ENCODE measurements at regions not wholly inside any gene's neighbourhood (a gene's known extent, or its start where the extent isn't known, plus 50 kb on each side); places are given as distances from the start of the nearest gene placed in this dataset.

GRCh38 chr18:9016633-9017166 is 85.8 kb upstream of the NDUFV2 start:
- Histone ChIP-seq H2AFZ (ENCODE audit: low read depth, low read length) (peak overlapping the region; percentile 83), H3K4me3 (no peak overlapping the region), H3K4me2 (ENCODE audit: insufficient read depth, low read length) (peak overlapping the region; percentile 74), H3K4me1 (replicated peaks in 1 of 2; ENCODE audit: control insufficient read depth in 2 of 2, insufficient read depth in 2 of 2, low read length in 2 of 2) (peaks cover 21 to 37% of the 10 kb centered on the region in 2 experiments), H3K27ac (ENCODE audit: extremely low read depth, low read depth, low read length) (peak overlapping the region; percentile 92), H4K20me1 (replicated peaks; ENCODE audit: control insufficient read depth, insufficient read depth, low read length) (no peaks in the 10 kb centered on the region), H3K36me3 (ENCODE audit: control insufficient read depth, insufficient read depth, low read length) (no peaks in the 10 kb centered on the region), H3K79me2 (ENCODE audit: control insufficient read depth, insufficient read depth, low read length) (no peaks in the 10 kb centered on the region; the same call in 2 of the 3 replicates), H3K9me3 (replicated peaks; ENCODE audit: control insufficient read depth, insufficient read depth, low read depth, low read length) (no peaks in the 10 kb centered on the region; the same call in 1 of the 2 replicates), H3K9ac (ENCODE audit: insufficient read depth in 1 of 2, low read depth in 2 of 2, low read length in 2 of 2) (peak overlapping the region; percentile 75 to 80), H3K9me1 (ENCODE audit: control insufficient read depth, insufficient read depth, low read length) (no peaks in the 10 kb centered on the region), H3K27me3 (ENCODE audit: control insufficient read depth in 2 of 2, insufficient read depth in 2 of 2, low read length in 2 of 2) (no peaks in the 10 kb centered on the region)
- BruUV-seq (replicated peaks), result no TSS peak
- no peak for FAIRE-seq
- ATAC-seq, result no peak
- in situ Hi-C loops (cut with MboI) (loop anchor here (10.0 kb wide), 1 partner anchor 898 kb away; the partner anchor contains the start of gene VAPA), intact Hi-C loops (cut with micrococcal nuclease) (no loop called here)
- ChIA-PET POLR2A (interaction anchor here (0.7 to 2.2 kb wide), 13 partner anchors 8 to 563 kb away, joined by 3 to 21 read pairs (median 3); partner anchors contain the start of gene ANKRD12), CTCF (ENCODE audit: low intra/inter-chr PET ratio) (no interaction called here)
- 38% methylated on average over 16 of the region's 16 CpGs for WGBS (ENCODE audit: insufficient coverage, low coverage, missing lambda C conversion rate)
- DNase-seq (ENCODE audit: extremely low read depth in 1 of 4, low spot score in 3 of 4), result no peak
- TF ChIP-seq RBM14 (IDR thresholded peaks at IDR 0.05; ENCODE audit: borderline replicate concordance, insufficient read depth, low read depth, low read length) (no peak), TRIM28 (IDR thresholded peaks at IDR 0.05) (no peak), VEZF1 (CRISPR knock-in tag; IDR thresholded peaks at IDR 0.05) (no peak), MED1 (CRISPR knock-in tag; IDR thresholded peaks at IDR 0.05; ENCODE audit: borderline replicate concordance) (no peak), ETV1 (tag; conservative IDR thresholded peaks at IDR 0.05; ENCODE audit: low read depth) (peak; percentile 36), IFI16 (CRISPR knock-in tag; IDR thresholded peaks at IDR 0.05) (no peak), ZNF318 (IDR thresholded peaks at IDR 0.05; ENCODE audit: borderline replicate concordance in 1 of 2, low read depth in 1 of 2) (no peak), PPARD (CRISPR knock-in tag; IDR thresholded peaks at IDR 0.05) (no peak), MITF (IDR thresholded peaks at IDR 0.05) (no peak), MYNN (IDR thresholded peaks at IDR 0.05) (peak; percentile 63; the same call in 1 of the 2 replicates), MYNN (CRISPR knock-in tag; IDR thresholded peaks at IDR 0.05) (no peak), ELF2 (CRISPR knock-in tag; IDR thresholded peaks at IDR 0.05) (peak; percentile 43; the same call in 1 of the 2 replicates)

All from K562 (cell line).